ENCODE measurements at regions not wholly inside any gene's neighbourhood (a gene's known extent, or its start where the extent isn't known, plus 50 kb on each side); places are given as distances from the start of the nearest gene placed in this dataset.

- no peaks in the 10 kb centered on the region for H3K36me3 ChIP-seq
- no peaks in the 10 kb centered on the region for H3K27me3 ChIP-seq
- H3K27ac ChIP-seq: no peak overlapping the region
- no peak overlapping the region for H3K4me3 ChIP-seq
- no peaks in the 10 kb centered on the region for H3K4me1 ChIP-seq
- intact Hi-C loops (cut with DNase I; ENCODE audit: low total_unique reads): no loop called here
- no peak for TF ChIP-seq CTCF (IDR thresholded peaks at IDR 0.05)
- DNase-seq: no peak
- no peaks in the 10 kb centered on the region for H3K9me3 ChIP-seq
Measured at GRCh38 chr6:49155316-49155715, 307.7 kb downstream of the MMUT start.

GRCh38 chr6:49151957-49152356 is 311.1 kb downstream of the MMUT start:
- H3K27ac ChIP-seq: no peak overlapping the region
- H3K4me1 ChIP-seq: no peaks in the 10 kb centered on the region
- H3K36me3 ChIP-seq: no peaks in the 10 kb centered on the region
- no peaks in the 10 kb centered on the region for H3K27me3 ChIP-seq
- no peak overlapping the region for H3K4me3 ChIP-seq
- intact Hi-C loops (cut with DNase I; ENCODE audit: low total_unique reads): no loop called here
- no peak for TF ChIP-seq CTCF (IDR thresholded peaks at IDR 0.05)
- no peak for DNase-seq
- no peaks in the 10 kb centered on the region for H3K9me3 ChIP-seq

GRCh38 chr6:49151461-49151860 is 311.6 kb downstream of the MMUT start:
- no peak overlapping the region for H3K27ac ChIP-seq
- H3K4me1 ChIP-seq: no peaks in the 10 kb centered on the region
- no peak for DNase-seq
- H3K27me3 ChIP-seq: no peaks in the 10 kb centered on the region
- H3K4me3 ChIP-seq: no peak overlapping the region
- H3K9me3 ChIP-seq: no peaks in the 10 kb centered on the region
- intact Hi-C loops (cut with DNase I; ENCODE audit: low total_unique reads): no loop called here
- no peak for TF ChIP-seq CTCF (IDR thresholded peaks at IDR 0.05)
- no peaks in the 10 kb centered on the region for H3K36me3 ChIP-seq

GRCh38 chr6:49151033-49151432 is 312.0 kb downstream of the MMUT start:
- H3K27me3 ChIP-seq: no peaks in the 10 kb centered on the region
- DNase-seq: no peak
- no peak overlapping the region for H3K4me3 ChIP-seq
- no peak overlapping the region for H3K27ac ChIP-seq
- H3K4me1 ChIP-seq: no peaks in the 10 kb centered on the region
- no peak for TF ChIP-seq CTCF (IDR thresholded peaks at IDR 0.05)
- intact Hi-C loops (cut with DNase I; ENCODE audit: low total_unique reads): no loop called here
- no peaks in the 10 kb centered on the region for H3K36me3 ChIP-seq
- H3K9me3 ChIP-seq: no peaks in the 10 kb centered on the region

- Histone ChIP-seq H3K4me1 (no peaks in the 10 kb centered on the region), H3K4me3 (no peak overlapping the region), H3K27ac (no peak overlapping the region), H3K36me3 (no peaks in the 10 kb centered on the region), H3K9me3 (no peaks in the 10 kb centered on the region), H3K27me3 (no peaks in the 10 kb centered on the region)
- intact Hi-C loops (cut with DNase I; ENCODE audit: low total_unique reads): no loop called here
- no peak for DNase-seq
- no peak for TF ChIP-seq CTCF (IDR thresholded peaks at IDR 0.05)
Measured at GRCh38 chr6:49145280-49145679, 317.8 kb downstream of the MMUT start.

- Histone ChIP-seq H3K4me3 (no peak overlapping the region), H3K27me3 (no peaks in the 10 kb centered on the region), H3K4me1 (no peaks in the 10 kb centered on the region), H3K27ac (no peak overlapping the region), H3K36me3 (no peaks in the 10 kb centered on the region), H3K9me3 (no peaks in the 10 kb centered on the region)
- no peak for DNase-seq
- intact Hi-C loops (cut with DNase I; ENCODE audit: low total_unique reads): no loop called here
- no peak for TF ChIP-seq CTCF (IDR thresholded peaks at IDR 0.05)
Measured at GRCh38 chr6:49142421-49143151, 320.5 kb downstream of the MMUT start.
